Omental fat pad (tissue), 3 donors: ENCODE measurements at regions not wholly inside any gene's neighbourhood (a gene's known extent, or its start where the extent isn't known, plus 50 kb on each side); places are given as distances from the start of the nearest gene placed in this dataset.

ENCODE experiments used
- ATAC-seq: fragments of 150-250 bp; one replicate; pipeline ENCODE4 v1.9.1; 2016; ENCODE audit warnings: mild to moderate bottlenecking, moderate library complexity; ENCODE audit not compliant: low FRiP score
- DNase-seq: peaks from one replicate; pipeline ENCODE4 v3.0.0-alpha.2; 2019; ENCODE audit warnings: low spot score
- TF ChIP-seq, protein P1 (sequence below), 3 donors: fragments of 450-650 bp; IDR thresholded peaks; one replicate each; pipeline ENCODE4 v1.5.1; 2016 to 2017; ENCODE audit warnings: antibody characterized with exemption in 3 of 3, mild to moderate bottlenecking in 3 of 3, moderate library complexity in 2 of 3

DNA sequence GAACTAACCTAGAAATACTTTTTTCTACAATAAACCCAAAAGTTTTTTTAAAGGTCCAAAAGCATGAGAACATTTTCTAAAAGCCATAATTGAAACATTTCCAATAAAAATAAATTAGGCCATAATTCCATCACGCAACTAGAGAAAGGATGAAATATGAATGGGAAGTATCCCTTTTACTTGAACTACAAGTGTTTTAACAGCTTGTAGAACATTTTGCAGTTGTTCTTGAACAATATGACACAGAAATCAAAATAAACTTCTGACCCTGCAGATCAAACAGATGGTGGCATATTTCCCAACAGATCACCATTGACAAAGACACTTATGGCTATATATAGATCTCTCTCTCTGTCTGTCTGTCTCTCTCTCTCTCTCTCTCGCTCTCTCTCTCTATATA is 624.4 kb downstream of the PSAT1 start:
- DNase-seq, result no peak
- ATAC-seq, result no peak
- TF ChIP-seq, protein P1, sequence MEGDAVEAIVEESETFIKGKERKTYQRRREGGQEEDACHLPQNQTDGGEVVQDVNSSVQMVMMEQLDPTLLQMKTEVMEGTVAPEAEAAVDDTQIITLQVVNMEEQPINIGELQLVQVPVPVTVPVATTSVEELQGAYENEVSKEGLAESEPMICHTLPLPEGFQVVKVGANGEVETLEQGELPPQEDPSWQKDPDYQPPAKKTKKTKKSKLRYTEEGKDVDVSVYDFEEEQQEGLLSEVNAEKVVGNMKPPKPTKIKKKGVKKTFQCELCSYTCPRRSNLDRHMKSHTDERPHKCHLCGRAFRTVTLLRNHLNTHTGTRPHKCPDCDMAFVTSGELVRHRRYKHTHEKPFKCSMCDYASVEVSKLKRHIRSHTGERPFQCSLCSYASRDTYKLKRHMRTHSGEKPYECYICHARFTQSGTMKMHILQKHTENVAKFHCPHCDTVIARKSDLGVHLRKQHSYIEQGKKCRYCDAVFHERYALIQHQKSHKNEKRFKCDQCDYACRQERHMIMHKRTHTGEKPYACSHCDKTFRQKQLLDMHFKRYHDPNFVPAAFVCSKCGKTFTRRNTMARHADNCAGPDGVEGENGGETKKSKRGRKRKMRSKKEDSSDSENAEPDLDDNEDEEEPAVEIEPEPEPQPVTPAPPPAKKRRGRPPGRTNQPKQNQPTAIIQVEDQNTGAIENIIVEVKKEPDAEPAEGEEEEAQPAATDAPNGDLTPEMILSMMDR (IDR thresholded peaks at IDR 0.05), result no peak

DNA sequence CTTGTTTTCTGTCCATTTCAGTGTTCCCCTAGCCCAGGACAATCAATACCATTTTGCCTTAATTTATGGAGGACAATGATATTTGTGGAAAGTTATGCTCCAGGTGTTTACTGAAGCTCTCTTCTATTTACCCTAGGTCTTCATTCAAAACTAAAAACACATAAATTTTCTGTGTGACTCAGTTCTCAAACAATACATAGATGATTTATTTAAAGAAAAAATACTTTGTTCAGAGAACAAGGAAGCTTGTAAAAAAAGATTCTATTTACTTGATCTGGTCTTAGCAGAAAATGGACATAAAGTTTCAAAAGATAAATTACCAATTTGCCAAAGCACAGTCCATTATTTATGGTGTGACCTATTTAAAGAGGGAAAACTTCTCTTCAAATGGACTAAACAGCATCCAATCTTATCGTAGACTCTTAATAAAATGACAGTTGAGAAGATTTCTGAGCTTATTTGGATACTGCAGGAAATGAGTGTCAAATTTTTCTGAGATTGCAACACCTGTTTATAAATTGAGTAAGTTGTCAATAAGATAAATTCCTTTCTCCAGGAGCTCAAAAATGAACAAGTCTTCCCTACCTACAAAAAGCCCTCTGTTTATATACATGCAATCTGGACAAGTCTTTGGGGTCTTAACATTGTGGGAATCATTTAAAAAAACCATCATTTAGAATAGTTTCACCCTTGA is 627.2 kb downstream of the PSAT1 start:
- TF ChIP-seq, protein P1 (IDR thresholded peaks at IDR 0.05), result no peak
- DNase-seq (no peak), ATAC-seq (no peak)

DNA sequence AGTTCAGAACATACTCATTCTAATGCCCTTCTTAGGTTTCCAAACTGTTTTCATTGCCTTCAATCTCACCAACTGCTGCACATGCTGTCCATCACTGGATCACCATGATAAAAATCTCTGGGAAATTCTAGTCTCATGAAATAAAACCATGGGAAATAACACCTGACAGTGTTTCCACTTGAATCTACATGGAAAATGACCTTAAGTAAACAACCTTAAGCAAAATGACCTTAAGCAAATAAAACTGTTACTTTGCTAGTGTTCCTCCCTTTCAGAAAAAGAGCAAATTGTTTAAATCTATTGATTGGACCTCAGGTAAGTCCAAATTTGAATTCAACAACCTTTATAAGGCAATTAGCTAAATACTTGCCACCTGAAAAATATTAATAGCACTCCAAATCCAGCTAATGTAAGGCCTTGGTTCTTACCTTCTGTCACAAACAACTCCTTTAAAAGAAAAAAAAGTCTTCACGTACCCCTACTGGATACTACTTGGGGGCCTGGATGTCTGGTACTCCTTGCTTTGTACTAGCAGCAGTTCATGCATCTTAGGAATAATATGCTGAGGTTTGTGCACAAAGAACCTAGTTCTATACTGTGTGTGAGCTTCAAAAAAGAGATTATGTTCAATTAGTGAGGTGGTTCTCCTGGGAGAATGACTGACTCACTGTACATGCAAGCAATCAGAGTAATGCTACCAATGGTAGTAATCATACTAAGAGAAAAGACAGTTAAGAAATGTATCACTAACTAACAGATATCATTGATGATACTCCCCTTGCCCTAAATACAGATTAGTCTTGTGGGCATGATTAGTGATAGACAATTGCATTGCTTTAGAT is 630.4 kb downstream of the PSAT1 start:
- TF ChIP-seq, protein P1 (IDR thresholded peaks at IDR 0.05), result no peak
- no peak for DNase-seq

DNA sequence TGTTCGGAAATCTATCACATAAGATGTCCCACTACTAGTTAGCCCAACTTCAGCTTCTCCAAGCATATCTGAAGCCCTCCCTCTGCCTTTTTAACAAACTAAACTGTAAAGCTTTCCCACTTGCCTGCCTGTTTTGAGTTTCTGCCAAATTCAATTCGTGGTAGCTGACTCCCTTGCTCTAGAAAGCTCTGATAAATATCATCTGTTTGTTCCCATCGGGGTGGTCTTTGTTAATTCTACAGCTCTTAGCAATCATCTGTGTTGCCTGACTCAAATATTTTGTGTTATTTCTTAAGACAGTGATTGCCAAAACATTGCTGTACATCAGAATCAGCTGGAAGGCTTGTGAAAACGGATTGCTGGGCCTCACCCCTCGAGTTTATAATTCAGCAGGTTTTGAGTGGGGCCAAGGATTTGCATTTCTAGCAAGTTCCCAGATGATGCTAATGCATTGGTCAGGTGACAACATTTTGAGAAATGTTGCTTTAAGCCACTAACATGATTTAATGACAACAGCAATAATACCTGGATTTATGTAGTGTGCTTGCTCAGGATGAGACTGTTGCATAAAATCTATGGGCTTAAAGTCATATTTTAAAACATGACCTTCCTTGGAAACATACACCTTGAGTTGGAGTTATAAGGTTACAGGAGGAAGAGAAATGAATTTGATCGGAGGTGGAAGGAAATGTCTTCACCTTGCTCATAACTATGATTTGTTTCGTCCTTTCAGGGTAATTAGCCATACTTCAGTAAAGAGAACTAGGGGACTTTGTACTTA is 631.9 kb downstream of the PSAT1 start:
- TF ChIP-seq, protein P1 (IDR thresholded peaks at IDR 0.05), result no peak
- no peak for DNase-seq
- ATAC-seq, result no peak

More for the DNA sequence above, 630.4 kb downstream of the PSAT1 start:
- no peak for ATAC-seq

DNA sequence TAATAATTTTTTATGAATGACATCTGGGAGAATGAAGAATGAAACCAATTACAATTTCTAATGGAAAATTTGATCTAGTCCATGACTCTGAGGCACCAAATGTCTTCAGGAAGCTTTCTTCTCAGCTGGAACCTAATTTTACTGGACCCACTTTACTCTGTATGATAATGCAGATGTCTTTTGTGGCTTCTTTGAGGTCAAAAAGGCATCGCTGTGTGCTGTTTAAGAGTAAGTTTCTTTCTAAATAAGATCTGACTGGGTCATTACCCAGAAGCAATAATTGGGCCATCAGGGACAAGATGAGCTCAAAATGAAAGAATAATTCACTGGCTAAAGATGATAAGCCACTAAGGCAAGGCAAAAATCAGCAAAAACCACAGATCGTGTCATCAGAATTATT is 633.4 kb downstream of the PSAT1 start:
- ATAC-seq, result no peak
- TF ChIP-seq, protein P1 (IDR thresholded peaks at IDR 0.05), result no peak
- DNase-seq, result no peak

DNA sequence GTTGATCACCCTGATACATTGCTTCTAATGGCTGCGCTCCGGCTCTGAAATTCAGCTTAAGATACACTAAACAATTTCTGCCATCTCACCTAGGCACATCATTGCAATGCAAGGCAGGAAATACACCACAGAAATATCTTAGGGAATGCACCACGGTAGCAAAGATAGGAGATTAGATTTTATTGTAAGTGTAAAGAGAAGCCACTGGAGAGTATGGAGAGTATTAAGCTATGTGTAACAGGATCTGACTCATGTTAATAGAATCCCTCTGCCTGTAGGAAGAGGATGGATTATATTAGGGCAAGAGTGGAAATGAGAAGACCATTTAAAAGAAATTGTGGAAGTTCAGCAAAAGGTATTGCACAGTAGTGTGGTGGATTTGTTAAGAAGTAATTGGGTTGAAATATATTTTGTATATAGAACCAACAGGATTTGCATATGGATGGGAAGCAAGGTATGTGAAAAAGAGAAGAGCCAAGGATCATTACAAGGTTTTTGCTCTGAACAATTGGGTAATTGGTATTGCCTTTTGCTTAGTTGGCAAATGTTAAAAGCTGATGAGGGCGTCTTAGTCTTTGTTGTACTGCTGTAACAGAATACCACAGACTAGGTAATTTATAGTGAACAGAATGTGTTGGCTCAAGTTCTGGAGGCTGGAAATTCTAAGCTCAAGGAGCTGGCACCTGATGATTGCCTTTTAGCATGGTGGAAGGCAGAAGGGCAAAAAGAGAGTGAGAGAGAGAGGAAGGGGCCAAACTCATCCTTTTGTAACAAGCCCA is 636.1 kb downstream of the PSAT1 start:
- no peak for DNase-seq
- no peak for ATAC-seq
- TF ChIP-seq, protein P1 (IDR thresholded peaks at IDR 0.05), result no peak
